Neural crest cell (in vitro differentiated cells): ENCODE measurements at regions not wholly inside any gene's neighbourhood (a gene's known extent, or its start where the extent isn't known, plus 50 kb on each side); places are given as distances from the start of the nearest gene placed in this dataset.

ENCODE experiments used
- DNase-seq: peaks from one replicate; pipeline ENCODE4 v3.0.0; 2021; ENCODE audit warnings: low read depth, mixed read lengths, low spot score
- H3K27ac Mint-ChIP-seq: one replicate; pipeline ENCODE4 v1.8.0; 2021; ENCODE audit warnings: mild to moderate bottlenecking, mixed read lengths; ENCODE audit not compliant: unreplicated experiment
- H3K27me3 Mint-ChIP-seq: 2 replicates; pipeline ENCODE4 v1.8.0; 2021; ENCODE audit warnings: low read depth, mild to moderate bottlenecking, mixed read lengths
- H3K36me3 Mint-ChIP-seq: 2 replicates; pipeline ENCODE4 v1.8.0; 2021; ENCODE audit warnings: low read depth, mild to moderate bottlenecking, mixed read lengths
- H3K4me1 Mint-ChIP-seq: 2 replicates; pipeline ENCODE4 v1.8.0; 2021; ENCODE audit warnings: mixed read lengths
- H3K4me3 Mint-ChIP-seq: one replicate; pipeline ENCODE4 v1.8.0; 2021; ENCODE audit warnings: mild to moderate bottlenecking, mixed read lengths
- H3K9me3 Mint-ChIP-seq: 2 replicates; pipeline ENCODE4 v1.8.0; 2021; ENCODE audit warnings: mixed read lengths
- CTCF ChIP-seq: fragments of 200-600 bp; sonication (generic); conservative IDR thresholded peaks from 2 replicates; pipeline ENCODE4 v1.5.0; 2021; ENCODE audit warnings: antibody characterized with exemption, mild to moderate bottlenecking

- H3K9me3 Mint-ChIP-seq = no peaks in the 10 kb centered on the region
- H3K27me3 Mint-ChIP-seq = no peaks in the 10 kb centered on the region
- no peak overlapping the region for H3K4me3 Mint-ChIP-seq
- no peak for TF ChIP-seq CTCF
- H3K27ac Mint-ChIP-seq = no peak overlapping the region
- H3K36me3 Mint-ChIP-seq = no peaks in the 10 kb centered on the region
- DNase-seq = no peak
- H3K4me1 Mint-ChIP-seq = no peaks in the 10 kb centered on the region
Observed at GRCh38 chr10:106242301-106242700, 922.2 kb downstream of the SORCS1 start.

GRCh38 chr10:106226828-106227227, 937.7 kb downstream of the SORCS1 start:
- no peak overlapping the region for H3K27ac Mint-ChIP-seq
- no peak overlapping the region for H3K4me3 Mint-ChIP-seq
- no peaks in the 10 kb centered on the region for H3K36me3 Mint-ChIP-seq
- no peak for DNase-seq
- no peaks in the 10 kb centered on the region for H3K27me3 Mint-ChIP-seq
- peaks cover 6% of the 10 kb centered on the region for H3K4me1 Mint-ChIP-seq
- no peak for TF ChIP-seq CTCF
- no peaks in the 10 kb centered on the region for H3K9me3 Mint-ChIP-seq

GRCh38 chr10:106226142-106226541, 938.4 kb downstream of the SORCS1 start:
- H3K27ac Mint-ChIP-seq = no peak overlapping the region
- peaks cover 6% of the 10 kb centered on the region for H3K4me1 Mint-ChIP-seq
- H3K9me3 Mint-ChIP-seq = peaks cover under 1% of the 10 kb centered on the region
- H3K27me3 Mint-ChIP-seq = no peaks in the 10 kb centered on the region
- H3K4me3 Mint-ChIP-seq = no peak overlapping the region
- H3K36me3 Mint-ChIP-seq = no peaks in the 10 kb centered on the region
- no peak for DNase-seq
- TF ChIP-seq CTCF = no peak

- Mint-ChIP-seq H3K27me3 (no peaks in the 10 kb centered on the region), H3K4me3 (no peak overlapping the region), H3K36me3 (no peaks in the 10 kb centered on the region), H3K27ac (no peak overlapping the region), H3K4me1 (peaks cover 6% of the 10 kb centered on the region), H3K9me3 (peaks cover 3% of the 10 kb centered on the region)
- no peak for DNase-seq
- TF ChIP-seq CTCF = no peak
Observed at GRCh38 chr10:106224676-106225075, 939.8 kb downstream of the SORCS1 start.

- H3K4me1 Mint-ChIP-seq = no peaks in the 10 kb centered on the region
- no peaks in the 10 kb centered on the region for H3K36me3 Mint-ChIP-seq
- peaks cover 3% of the 10 kb centered on the region for H3K9me3 Mint-ChIP-seq
- no peak for TF ChIP-seq CTCF
- no peak overlapping the region for H3K4me3 Mint-ChIP-seq
- DNase-seq = no peak
- H3K27me3 Mint-ChIP-seq = no peaks in the 10 kb centered on the region
- H3K27ac Mint-ChIP-seq = no peak overlapping the region
Observed at GRCh38 chr10:106217627-106218026, 946.9 kb downstream of the SORCS1 start.

- Mint-ChIP-seq H3K27me3 (no peaks in the 10 kb centered on the region), H3K27ac (no peak overlapping the region), H3K4me1 (no peaks in the 10 kb centered on the region), H3K4me3 (no peak overlapping the region), H3K9me3 (peaks cover 2% of the 10 kb centered on the region), H3K36me3 (no peaks in the 10 kb centered on the region)
- no peak for DNase-seq
- TF ChIP-seq CTCF = no peak
Observed at GRCh38 chr10:106216085-106216484, 948.4 kb downstream of the SORCS1 start.
